ENCODE measurements at regions not wholly inside any gene's neighbourhood (a gene's known extent, or its start where the extent isn't known, plus 50 kb on each side); places are given as distances from the start of the nearest gene placed in this dataset.

DNA sequence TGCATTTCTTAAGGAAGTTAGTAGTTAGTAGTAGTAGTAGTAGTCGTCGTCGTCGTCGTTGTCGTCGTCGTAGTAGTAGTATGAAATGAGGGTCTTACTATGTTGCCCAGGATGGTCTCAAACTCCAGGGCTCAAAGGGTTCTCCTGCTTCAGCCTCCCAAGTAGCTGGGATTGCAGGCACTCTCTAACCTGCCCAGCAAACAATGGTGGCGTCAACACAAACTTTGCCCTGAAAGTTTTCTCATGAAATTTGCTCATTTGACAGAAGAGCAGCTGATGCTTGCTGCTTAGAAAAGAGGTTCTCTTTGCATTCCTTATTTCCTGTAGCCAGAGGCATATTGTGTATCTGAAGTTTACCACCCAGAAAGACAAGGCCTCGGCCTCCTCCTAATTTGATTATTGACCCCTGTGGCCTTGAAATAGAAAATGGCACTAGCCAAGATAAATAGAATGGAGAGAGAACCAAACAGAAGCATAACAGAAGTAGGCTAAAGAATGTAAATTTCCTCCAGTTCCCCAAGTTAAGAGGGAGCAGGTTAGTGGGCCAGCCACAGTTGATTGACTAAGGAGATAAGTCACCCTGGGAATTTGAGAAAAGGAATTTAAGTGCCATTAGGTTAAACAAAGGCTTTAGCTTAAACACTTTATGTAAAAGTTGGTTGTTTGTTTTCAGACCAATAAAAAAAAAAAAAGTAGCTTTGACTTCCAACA is 166.2 kb upstream of the ROBO2 start:
- no peak for TF ChIP-seq EZH2 (IDR thresholded peaks at IDR 0.05; ENCODE audit: borderline replicate concordance, insufficient read depth, low read depth, low read length, poor library complexity, severe bottlenecking)
- no peak for TF ChIP-seq CTCF (IDR thresholded peaks at IDR 0.05)
